Astrocyte (in vitro differentiated cells and primary cell): ENCODE measurements at regions not wholly inside any gene's neighbourhood (a gene's known extent, or its start where the extent isn't known, plus 50 kb on each side); places are given as distances from the start of the nearest gene placed in this dataset.

Source experiments
- DNase-seq: peaks from one replicate; pipeline ENCODE4 v3.0.0-alpha.2; 2010; ENCODE audit warnings: low read depth
- FAIRE-seq: peaks from 2 replicates; lab custom pipeline; 2011; peaks lifted over from hg19 to GRCh38; lab: Jason Lieb, UNC
- H2AFZ ChIP-seq: 2 replicates; pipeline ENCODE4 v1.6.0; 2012; ENCODE audit warnings: low read depth, low read length, inconsistent platforms
- H3K27ac ChIP-seq: 2 replicates; pipeline ENCODE4 v1.5.1; 2011; ENCODE audit warnings: low read depth, low read length, inconsistent platforms
- H3K27me3 ChIP-seq: 2 replicates; pipeline ENCODE4 v1.6.0; 2011; ENCODE audit warnings: low read length, inconsistent platforms; ENCODE audit not compliant: insufficient read depth
- H3K36me3 ChIP-seq: 2 replicates; pipeline ENCODE4 v1.5.1; 2011; ENCODE audit warnings: low read length, inconsistent platforms; ENCODE audit not compliant: insufficient read depth
- H3K4me1 ChIP-seq: 2 replicates; pipeline ENCODE4 v1.5.1; 2011; ENCODE audit warnings: low read length, inconsistent platforms; ENCODE audit not compliant: insufficient read depth
- H3K4me2 ChIP-seq: 2 replicates; pipeline ENCODE4 v1.6.0; 2012; ENCODE audit warnings: low read length, inconsistent platforms
- H3K4me3 ChIP-seq: 2 replicates; pipeline ENCODE4 v1.5.1; 2011; ENCODE audit warnings: low read depth, mild to moderate bottlenecking, low read length, inconsistent platforms; ENCODE audit not compliant: insufficient read depth
- H3K79me2 ChIP-seq: 2 replicates; pipeline ENCODE4 v1.6.0; 2012; ENCODE audit warnings: mild to moderate bottlenecking, low read length, inconsistent platforms; ENCODE audit not compliant: insufficient read depth
- H3K9ac ChIP-seq: 2 replicates; pipeline ENCODE4 v1.6.0; 2012; ENCODE audit warnings: mild to moderate bottlenecking, low read length, inconsistent platforms
- H3K9me3 ChIP-seq: 2 replicates; pipeline ENCODE4 v1.5.1; 2012; ENCODE audit warnings: low read depth, mild to moderate bottlenecking, low read length, inconsistent platforms; ENCODE audit not compliant: insufficient read depth
- H4K20me1 ChIP-seq: 2 replicates; pipeline ENCODE4 v1.6.0; 2012; ENCODE audit warnings: low read length, inconsistent platforms; ENCODE audit not compliant: insufficient read depth
- H3K27ac Mint-ChIP-seq: one replicate; pipeline ENCODE4 v1.8.0; 2021; ENCODE audit warnings: mild to moderate bottlenecking, mixed read lengths; ENCODE audit not compliant: unreplicated experiment
- H3K27me3 Mint-ChIP-seq: one replicate; pipeline ENCODE4 v1.8.0; 2021; ENCODE audit warnings: low read depth, mixed read lengths; ENCODE audit not compliant: unreplicated experiment
- H3K36me3 Mint-ChIP-seq: one replicate; pipeline ENCODE4 v1.8.0; 2021; ENCODE audit warnings: low read depth, mixed read lengths; ENCODE audit not compliant: unreplicated experiment
- H3K4me1 Mint-ChIP-seq: one replicate; pipeline ENCODE4 v1.8.0; 2021; ENCODE audit warnings: low read depth, mixed read lengths; ENCODE audit not compliant: unreplicated experiment
- H3K4me3 Mint-ChIP-seq: one replicate; pipeline ENCODE4 v1.8.0; 2021; ENCODE audit warnings: mild to moderate bottlenecking, moderate library complexity, mixed read lengths; ENCODE audit not compliant: unreplicated experiment
- H3K9me3 Mint-ChIP-seq: one replicate; pipeline ENCODE4 v1.8.0; 2021; ENCODE audit warnings: mild to moderate bottlenecking, mixed read lengths; ENCODE audit not compliant: unreplicated experiment
- EZH2 ChIP-seq: IDR thresholded peaks from 2 replicates; pipeline ENCODE4 v1.6.1; 2012; ENCODE audit warnings: mild to moderate bottlenecking, low read length, inconsistent platforms; ENCODE audit not compliant: insufficient read depth
- TF ChIP-seq, protein P1 (sequence below): IDR thresholded peaks from 2 replicates; pipeline ENCODE4 v1.5.1; 2011; ENCODE audit warnings: low read depth, mild to moderate bottlenecking, inconsistent platforms, low read length, moderate library complexity; ENCODE audit not compliant: insufficient read depth

DNA sequence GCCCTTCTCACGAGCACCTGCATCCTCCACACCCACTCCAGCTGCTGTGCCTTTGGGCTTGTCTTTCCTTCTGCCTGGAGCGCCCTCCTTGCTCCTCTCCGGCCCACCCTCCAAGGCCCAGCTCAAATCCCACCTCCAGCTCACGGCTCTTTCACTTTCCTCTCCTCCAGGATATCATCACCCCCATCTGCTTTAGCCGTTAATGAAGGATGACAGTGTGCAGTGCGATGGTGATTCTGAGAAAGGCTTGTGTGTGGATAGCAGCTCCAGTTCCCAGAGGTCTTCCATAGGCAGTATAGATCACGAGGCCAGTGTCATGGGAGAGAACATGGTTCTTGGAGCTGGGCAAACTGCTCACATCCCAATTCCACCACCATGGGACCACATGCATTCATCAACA lies 237.4 kb downstream of the TLE3 start:
- Histone ChIP-seq H3K9me3 (no peaks in the 10 kb centered on the region), H3K9ac (no peak overlapping the region), H2AFZ (no peak overlapping the region), H3K4me1 (peaks cover 18% of the 10 kb centered on the region), H4K20me1 (no peaks in the 10 kb centered on the region), H3K27me3 (no peaks in the 10 kb centered on the region), H3K79me2 (no peaks in the 10 kb centered on the region), H3K4me3 (no peak overlapping the region), H3K27ac (no peak overlapping the region), H3K4me2 (no peak overlapping the region), H3K36me3 (no peaks in the 10 kb centered on the region)
- H3K4me3 Mint-ChIP-seq: no peak overlapping the region
- FAIRE-seq: no peak
- peaks cover 7% of the 10 kb centered on the region for H3K9me3 Mint-ChIP-seq
- no peak for DNase-seq
- H3K27me3 Mint-ChIP-seq: peaks cover 10% of the 10 kb centered on the region
- no peaks in the 10 kb centered on the region for H3K36me3 Mint-ChIP-seq
- peaks cover 34% of the 10 kb centered on the region for H3K4me1 Mint-ChIP-seq
- no peak overlapping the region for H3K27ac Mint-ChIP-seq
- TF ChIP-seq EZH2: no peak
- TF ChIP-seq, protein P1, sequence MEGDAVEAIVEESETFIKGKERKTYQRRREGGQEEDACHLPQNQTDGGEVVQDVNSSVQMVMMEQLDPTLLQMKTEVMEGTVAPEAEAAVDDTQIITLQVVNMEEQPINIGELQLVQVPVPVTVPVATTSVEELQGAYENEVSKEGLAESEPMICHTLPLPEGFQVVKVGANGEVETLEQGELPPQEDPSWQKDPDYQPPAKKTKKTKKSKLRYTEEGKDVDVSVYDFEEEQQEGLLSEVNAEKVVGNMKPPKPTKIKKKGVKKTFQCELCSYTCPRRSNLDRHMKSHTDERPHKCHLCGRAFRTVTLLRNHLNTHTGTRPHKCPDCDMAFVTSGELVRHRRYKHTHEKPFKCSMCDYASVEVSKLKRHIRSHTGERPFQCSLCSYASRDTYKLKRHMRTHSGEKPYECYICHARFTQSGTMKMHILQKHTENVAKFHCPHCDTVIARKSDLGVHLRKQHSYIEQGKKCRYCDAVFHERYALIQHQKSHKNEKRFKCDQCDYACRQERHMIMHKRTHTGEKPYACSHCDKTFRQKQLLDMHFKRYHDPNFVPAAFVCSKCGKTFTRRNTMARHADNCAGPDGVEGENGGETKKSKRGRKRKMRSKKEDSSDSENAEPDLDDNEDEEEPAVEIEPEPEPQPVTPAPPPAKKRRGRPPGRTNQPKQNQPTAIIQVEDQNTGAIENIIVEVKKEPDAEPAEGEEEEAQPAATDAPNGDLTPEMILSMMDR: no peak

DNA sequence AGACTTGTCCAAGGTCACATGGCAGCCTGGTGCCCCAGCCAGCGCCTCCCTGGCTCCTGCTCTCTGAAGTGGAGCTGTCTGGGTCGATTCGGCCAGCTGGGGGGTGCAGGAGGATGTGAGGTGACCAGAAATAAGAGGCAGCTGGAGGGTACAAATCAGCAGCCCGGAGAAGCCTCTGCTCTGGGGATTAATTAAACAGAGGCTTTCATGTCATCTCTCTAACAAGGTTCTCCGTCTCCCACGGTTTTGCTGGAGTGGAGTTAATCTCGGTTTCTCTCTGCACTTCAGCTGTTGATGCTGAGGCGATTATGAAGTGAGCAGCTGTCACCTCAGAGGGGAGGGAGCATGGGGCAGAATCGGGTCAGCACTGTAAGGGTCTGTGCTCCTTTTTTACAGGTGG lies 236.8 kb downstream of the TLE3 start:
- Histone ChIP-seq H3K36me3 (no peaks in the 10 kb centered on the region), H3K27ac (no peak overlapping the region), H3K4me1 (peaks cover 12% of the 10 kb centered on the region), H4K20me1 (no peaks in the 10 kb centered on the region), H3K4me3 (no peak overlapping the region), H3K9me3 (no peaks in the 10 kb centered on the region), H3K9ac (no peak overlapping the region), H2AFZ (no peak overlapping the region), H3K79me2 (no peaks in the 10 kb centered on the region), H3K27me3 (no peaks in the 10 kb centered on the region), H3K4me2 (no peak overlapping the region)
- Mint-ChIP-seq H3K27ac (no peak overlapping the region), H3K4me1 (peaks cover 28% of the 10 kb centered on the region), H3K4me3 (no peak overlapping the region), H3K9me3 (peaks cover 7% of the 10 kb centered on the region), H3K27me3 (peaks cover 10% of the 10 kb centered on the region), H3K36me3 (no peaks in the 10 kb centered on the region)
- DNase-seq: no peak
- no peak for FAIRE-seq
- TF ChIP-seq, protein P1: no peak
- TF ChIP-seq EZH2: no peak

DNA sequence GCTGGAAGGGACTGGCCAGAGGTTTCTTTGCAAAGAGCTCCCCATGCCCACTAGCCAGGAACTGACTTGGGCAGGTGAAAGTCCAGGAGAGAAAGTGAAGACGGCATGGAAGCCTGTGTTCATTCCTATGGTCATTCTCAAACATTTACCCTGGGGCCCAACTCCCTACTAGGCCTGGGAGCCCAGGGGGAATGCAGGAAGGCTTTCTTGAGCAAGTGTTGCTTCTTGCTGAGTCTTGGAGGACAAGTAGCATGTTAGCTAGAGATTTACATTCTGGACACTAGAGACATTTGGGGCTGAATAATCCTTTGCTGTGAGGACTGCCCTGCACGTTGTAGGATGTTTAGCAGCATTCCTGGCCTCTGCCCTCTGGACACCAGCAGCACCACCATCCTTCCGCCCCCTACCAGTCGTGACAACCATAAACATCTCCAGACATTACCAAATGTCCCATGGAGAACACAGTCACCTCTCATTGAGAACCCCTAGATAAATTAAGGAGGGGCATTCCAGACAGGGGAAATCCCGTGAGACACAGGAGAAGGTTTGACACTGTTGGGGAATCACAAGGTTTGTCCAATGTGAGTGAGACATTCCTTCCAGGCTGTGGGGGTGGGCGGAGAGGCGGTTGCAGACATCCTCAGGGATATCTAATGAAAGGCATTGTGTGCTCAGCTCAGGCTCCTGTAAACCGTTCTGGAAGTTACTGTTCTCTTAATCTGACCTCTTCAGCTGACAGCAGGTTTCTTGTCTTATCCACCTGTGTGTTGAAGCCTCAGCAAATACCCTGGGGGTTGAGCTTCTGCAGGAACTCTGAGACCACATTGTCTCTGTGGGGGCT lies 236.2 kb downstream of the TLE3 start:
- H3K36me3 ChIP-seq: no peaks in the 10 kb centered on the region
- Mint-ChIP-seq H3K4me1 (peaks cover 24% of the 10 kb centered on the region), H3K27me3 (peaks cover 10% of the 10 kb centered on the region), H3K9me3 (peaks cover 7% of the 10 kb centered on the region), H3K4me3 (no peak overlapping the region), H3K27ac (peak overlapping the region; percentile 54), H3K36me3 (no peaks in the 10 kb centered on the region)
- DNase-seq: no peak
- H3K9me3 ChIP-seq: no peaks in the 10 kb centered on the region
- no peaks in the 10 kb centered on the region for H3K79me2 ChIP-seq
- no peak overlapping the region for H3K27ac ChIP-seq
- no peak for TF ChIP-seq EZH2
- TF ChIP-seq, protein P1: no peak
- H4K20me1 ChIP-seq: no peaks in the 10 kb centered on the region
- H3K4me1 ChIP-seq: peaks cover 10% of the 10 kb centered on the region
- H3K9ac ChIP-seq: no peak overlapping the region
- peak overlapping the region; percentile 31 for H3K4me2 ChIP-seq
- no peaks in the 10 kb centered on the region for H3K27me3 ChIP-seq
- H3K4me3 ChIP-seq: no peak overlapping the region
- H2AFZ ChIP-seq: no peak overlapping the region
- FAIRE-seq: no peak
